OCI-LY7 (cell line): ENCODE measurements at regions not wholly inside any gene's neighbourhood (a gene's known extent, or its start where the extent isn't known, plus 50 kb on each side); places are given as distances from the start of the nearest gene placed in this dataset.

Source experiments
- BruUV-seq: library from RNA; stranded (reverse); fragments of 400-500 nt; replicated peaks from 2 replicates; lab custom pipeline; 2021; lab: Mats Ljungman, UMichigan
- CTCF ChIA-PET: fragments of 300-600 bp; sonication (Branson Sonifier 250); formaldehyde crosslinking; loops from one replicate; lab custom pipeline; 2022; ENCODE audit warnings: antibody characterized with exemption; ENCODE audit not compliant: unreplicated experiment; lab: Charles Lee
- POLR2A ChIA-PET: fragments of 300-600 bp; sonication (Branson Sonifier 250); formaldehyde crosslinking; loops from one replicate; lab custom pipeline; 2022; ENCODE audit warnings: antibody characterized with exemption; lab: Charles Lee
- DNase-seq: peaks from one replicate; pipeline ENCODE4 v3.0.0-alpha.2; 2015; ENCODE audit warnings: low spot score
- H2AFZ ChIP-seq: fragments of 200-600 bp; sonication (generic), shearing (Covaris generic); 2 replicates; pipeline ENCODE4 v1.6.1; 2014; ENCODE audit warnings: mild to moderate bottlenecking, antibody characterized with exemption, low read length, moderate library complexity
- H3K27ac ChIP-seq: fragments of 200-600 bp; sonication (generic); 2 replicates; pipeline ENCODE4 v1.5.1; 2014; ENCODE audit warnings: mixed run types, low read depth, mild to moderate bottlenecking, moderate library complexity, low read length, inconsistent platforms; ENCODE audit not compliant: poor library complexity, severe bottlenecking
- H3K36me3 ChIP-seq: fragments of 200-600 bp; sonication (generic); 2 replicates; pipeline ENCODE4 v1.6.1; 2014; ENCODE audit warnings: mild to moderate bottlenecking, antibody characterized with exemption, low read length, moderate library complexity, mixed read lengths; ENCODE audit not compliant: insufficient read depth
- H3K4me1 ChIP-seq: fragments of 200-600 bp; sonication (generic); 2 replicates; pipeline ENCODE4 v1.5.1; 2014; ENCODE audit warnings: mild to moderate bottlenecking, low read length; ENCODE audit not compliant: insufficient read depth, poor library complexity, severe bottlenecking
- H3K4me2 ChIP-seq: fragments of 200-600 bp; sonication (generic); 2 replicates; pipeline ENCODE4 v1.6.1; 2014; ENCODE audit warnings: mild to moderate bottlenecking, low read length
- H3K4me3 ChIP-seq: fragments of 200-600 bp; sonication (generic); 2 replicates; pipeline ENCODE4 v1.5.1; 2014; ENCODE audit warnings: mild to moderate bottlenecking, low read depth, low read length; ENCODE audit not compliant: poor library complexity, severe bottlenecking
- H3K79me2 ChIP-seq: fragments of 200-600 bp; sonication (generic); 2 replicates; pipeline ENCODE4 v1.6.1; 2016; ENCODE audit warnings: low read depth, mild to moderate bottlenecking, low read length, moderate library complexity, mixed read lengths; ENCODE audit not compliant: insufficient read depth
- H3K9me2 ChIP-seq: fragments of 200-600 bp; sonication (generic); 2 replicates; pipeline ENCODE4 v1.6.1; 2016; ENCODE audit warnings: mild to moderate bottlenecking, low read length, mixed read lengths; ENCODE audit not compliant: insufficient read depth
- H3K9me3 ChIP-seq: fragments of 200-600 bp; sonication (generic); 2 replicates; pipeline ENCODE4 v1.6.1; 2014; ENCODE audit warnings: mild to moderate bottlenecking, mixed run types, low read length, mixed read lengths
- H4K20me1 ChIP-seq: fragments of 200-600 bp; sonication (generic); 2 replicates; pipeline ENCODE4 v1.6.1; 2014; ENCODE audit warnings: mild to moderate bottlenecking, antibody characterized with exemption, low read length, moderate library complexity, mixed read lengths; ENCODE audit not compliant: insufficient read depth
- CTCF ChIP-seq: fragments of 200-600 bp; sonication (generic); conservative IDR thresholded peaks from 2 replicates; pipeline ENCODE4 v1.5.1; 2014; ENCODE audit warnings: mild to moderate bottlenecking, antibody characterized with exemption, low read length, moderate library complexity, mixed read lengths
- EZH2phosphoT487 ChIP-seq: fragments of 200-600 bp; sonication (generic); IDR thresholded peaks from 2 replicates; pipeline ENCODE4 v1.6.1; 2018; ENCODE audit warnings: low read depth, borderline replicate concordance, mild to moderate bottlenecking, mixed run types, antibody characterized with exemption, low read length, moderate library complexity, mixed read lengths
- intact Hi-C: fragments of 100-400 bp; cut with micrococcal nuclease; formaldehyde crosslinking; loops from one replicate; pipeline ENCODE4 v1.10.0; 2022; ENCODE audit not compliant: unreplicated experiment

GRCh38 chr6:11322252-11322885 lies 89.9 kb upstream of the NEDD9 start:
- BruUV-seq: no TSS peak
- POLR2A ChIA-PET: interaction anchor here (0.6 to 1.6 kb wide), 3 partner anchors 12 to 478 kb away, joined by 3 to 4 read pairs (median 3); no protein-coding TSS in a partner anchor
- H3K27ac ChIP-seq: no peak overlapping the region
- no peak overlapping the region for H2AFZ ChIP-seq
- intact Hi-C loops: no loop called here
- H3K79me2 ChIP-seq: no peaks in the 10 kb centered on the region
- H3K36me3 ChIP-seq: no peaks in the 10 kb centered on the region
- H3K4me1 ChIP-seq: no peaks in the 10 kb centered on the region
- no peak for DNase-seq
- H3K4me2 ChIP-seq: no peak overlapping the region
- TF ChIP-seq CTCF: no peak
- TF ChIP-seq EZH2phosphoT487: no peak
- H3K9me3 ChIP-seq: no peaks in the 10 kb centered on the region
- CTCF ChIA-PET: no interaction called here
- H3K4me3 ChIP-seq: no peak overlapping the region
- no peaks in the 10 kb centered on the region for H3K9me2 ChIP-seq
- no peaks in the 10 kb centered on the region for H4K20me1 ChIP-seq

- intact Hi-C loops: no loop called here
- no peak overlapping the region for H3K4me2 ChIP-seq
- H3K4me3 ChIP-seq: no peak overlapping the region
- H3K27ac ChIP-seq: no peak overlapping the region
- H3K79me2 ChIP-seq: no peaks in the 10 kb centered on the region
- TF ChIP-seq EZH2phosphoT487 (no peak), CTCF (no peak)
- H2AFZ ChIP-seq: no peak overlapping the region
- no peaks in the 10 kb centered on the region for H3K4me1 ChIP-seq
- H3K36me3 ChIP-seq: no peaks in the 10 kb centered on the region
- no peak for DNase-seq
- ChIA-PET CTCF (no interaction called here), POLR2A (interaction anchor here (0.6 kb wide), 1 partner anchor 875 kb away, joined by 3 read pairs; no protein-coding TSS in a partner anchor)
- no peaks in the 10 kb centered on the region for H3K9me3 ChIP-seq
- H3K9me2 ChIP-seq: no peaks in the 10 kb centered on the region
- H4K20me1 ChIP-seq: no peaks in the 10 kb centered on the region
- BruUV-seq: no TSS peak
Measured at GRCh38 chr6:11320914-11321597, 88.6 kb upstream of the NEDD9 start.
